GM12878 (cell line): ENCODE measurements at regions not wholly inside any gene's neighbourhood (a gene's known extent, or its start where the extent isn't known, plus 50 kb on each side); places are given as distances from the start of the nearest gene placed in this dataset.

Source experiments
- ATAC-seq: fragments of 200-7000 bp; cut with Tn5 transposase; 3 replicates; pipeline ENCODE4 v1.9.1; 2020; ENCODE audit warnings: mild to moderate bottlenecking, moderate library complexity
- BruUV-seq: library from RNA; stranded (reverse); fragments of 400-500 nt; replicated peaks from 2 replicates; lab custom pipeline; 2021; lab: Mats Ljungman, UMichigan
- CTCF ChIA-PET: fragments of 300-600 bp; sonication (Branson Sonifier 250); formaldehyde crosslinking; extraction: SDS; loops from one replicate; lab custom pipeline; 2021; ENCODE audit warnings: inconsistent platforms; lab: Yijun Ruan, JAX
- POLR2A ChIA-PET: fragments of 350-600 bp; formaldehyde crosslinking; extraction: SDS; loops from one replicate; lab custom pipeline; 2021; ENCODE audit warnings: inconsistent platforms; lab: Charles Lee
- RAD21 ChIA-PET: fragments of 300-600 bp; sonication (Branson Sonifier 250); formaldehyde crosslinking; loops from one replicate; lab custom pipeline; 2023; ENCODE audit warnings: antibody characterized with exemption; ENCODE audit not compliant: unreplicated experiment; lab: Charles Lee
- SMC1A ChIA-PET: fragments of 300-600 bp; sonication (Branson Sonifier 250); formaldehyde crosslinking; loops from one replicate; lab custom pipeline; 2023; ENCODE audit not compliant: unreplicated experiment, uncharacterized antibody; lab: Charles Lee
- DNase-seq: peaks from one replicate; pipeline ENCODE4 v3.0.0-alpha.2; 2011; ENCODE audit warnings: low read depth, low spot score
- FAIRE-seq: peaks from 3 replicates; lab custom pipeline; 2011; peaks lifted over from hg19 to GRCh38; lab: Jason Lieb, UNC
- H2AFZ ChIP-seq: 2 replicates; pipeline ENCODE4 v1.6.0; 2011; ENCODE audit warnings: low read depth, low read length, control low read depth; ENCODE audit not compliant: control insufficient read depth
- H3K27ac ChIP-seq: 2 replicates; pipeline ENCODE4 v1.5.1; 2011; ENCODE audit warnings: control low read depth; ENCODE audit not compliant: control insufficient read depth, insufficient read depth
- H3K27me3 ChIP-seq, 2 experiments: replicated peaks in 1 of 2; 2 replicates each; pipeline versions ENCODE4 v1.6.0 to v1.6.1; 2011; ENCODE audit warnings: low read length in 1 of 2; ENCODE audit not compliant: control insufficient read depth in 2 of 2, insufficient read depth in 2 of 2
- H3K36me3 ChIP-seq, 2 experiments: 2 replicates each; pipeline ENCODE4 v1.5.1; 2011; ENCODE audit warnings: low read length in 1 of 2; ENCODE audit not compliant: control insufficient read depth in 2 of 2, insufficient read depth in 2 of 2
- H3K4me1 ChIP-seq: 2 replicates; pipeline ENCODE4 v1.6.1; 2011; ENCODE audit warnings: mild to moderate bottlenecking, low read length, moderate library complexity, mixed read lengths; ENCODE audit not compliant: control insufficient read depth, insufficient read depth
- H3K4me2 ChIP-seq: 2 replicates; pipeline ENCODE4 v1.6.0; 2011; ENCODE audit warnings: control low read depth; ENCODE audit not compliant: control insufficient read depth, insufficient read depth
- H3K4me3 ChIP-seq: fragments of 200-600 bp; sonication (generic); 2 replicates; pipeline ENCODE4 v1.5.1; 2016
- H3K79me2 ChIP-seq: 2 replicates; pipeline ENCODE4 v1.6.0; 2011; ENCODE audit warnings: low read length; ENCODE audit not compliant: control insufficient read depth, insufficient read depth
- H3K9ac ChIP-seq: 2 replicates; pipeline ENCODE4 v1.8.0; 2011; ENCODE audit warnings: low read length, control low read depth, mixed read lengths; ENCODE audit not compliant: control insufficient read depth, insufficient read depth
- H3K9me3 ChIP-seq: replicated peaks from 3 replicates; pipeline ENCODE4 v1.5.1; 2011; ENCODE audit warnings: mild to moderate bottlenecking, low read length; ENCODE audit not compliant: control insufficient read depth, insufficient read depth
- H4K20me1 ChIP-seq: 2 replicates; pipeline ENCODE4 v1.6.0; 2011; ENCODE audit not compliant: control insufficient read depth, insufficient read depth
- ATF7 ChIP-seq: fragments of 450-650 bp; IDR thresholded peaks from 2 replicates; pipeline ENCODE4 v1.6.1; 2016; ENCODE audit warnings: low read depth, mild to moderate bottlenecking
- BRCA1 ChIP-seq: IDR thresholded peaks from 2 replicates; pipeline ENCODE4 v1.6.1; 2011; ENCODE audit warnings: low read depth, low read length, improper control_type of control experiment
- CBX3 ChIP-seq: fragments of 200-600 bp; sonication (generic); IDR thresholded peaks from 2 replicates; pipeline ENCODE4 v1.6.1; 2016; ENCODE audit warnings: low read depth, borderline replicate concordance
- CHD4 ChIP-seq: fragments of 200-600 bp; sonication (generic); IDR thresholded peaks from 2 replicates; pipeline ENCODE4 v1.6.1; 2016; ENCODE audit warnings: mild to moderate bottlenecking
- CUX1 ChIP-seq: IDR thresholded peaks from 2 replicates; pipeline ENCODE4 v1.6.1; 2012; ENCODE audit warnings: improper control_type of control experiment, low read depth, low read length; ENCODE audit not compliant: insufficient replicate concordance
- FOXK2 ChIP-seq: fragments of 450-650 bp; IDR thresholded peaks from 2 replicates; pipeline ENCODE4 v1.6.1; 2017; ENCODE audit warnings: mild to moderate bottlenecking, moderate library complexity
- IRF4 ChIP-seq: IDR thresholded peaks from 2 replicates; pipeline ENCODE4 v1.6.1; 2011; ENCODE audit warnings: low read depth, low read length
- PAX8 ChIP-seq: fragments of 450-650 bp; IDR thresholded peaks from 2 replicates; pipeline ENCODE4 v1.6.1; 2017; ENCODE audit warnings: mild to moderate bottlenecking, moderate library complexity
- SKIL ChIP-seq: fragments of 450-650 bp; IDR thresholded peaks from 2 replicates; pipeline ENCODE4 v1.6.1; 2017; ENCODE audit warnings: mild to moderate bottlenecking, low read depth, inconsistent platforms; ENCODE audit not compliant: poor library complexity, severe bottlenecking
- ZBTB33 ChIP-seq: fragments of 450-650 bp; IDR thresholded peaks from 2 replicates; pipeline ENCODE4 v1.6.1; 2017; ENCODE audit warnings: mild to moderate bottlenecking
- ZNF217 ChIP-seq: fragments of 450-650 bp; IDR thresholded peaks from 2 replicates; pipeline ENCODE4 v1.6.1; 2017; ENCODE audit warnings: antibody characterized with exemption, mild to moderate bottlenecking
- ZNF592 ChIP-seq: fragments of 450-650 bp; IDR thresholded peaks from 2 replicates; pipeline ENCODE4 v1.6.1; 2017; ENCODE audit warnings: mild to moderate bottlenecking, moderate library complexity
- WGBS: methylation state at CpG from one replicate; pipeline ENCODE4 v1.1.6; 2016; ENCODE audit warnings: low lambda C conversion rate; ENCODE audit not compliant: insufficient replicate concordance, insufficient coverage; ENCODE audit errors: missing lambda C conversion rate; 5-methylcytosine and 5-hydroxymethylcytosine counted together
- in situ Hi-C: fragments of 300-500 bp; cut with MboI; formaldehyde crosslinking; loops from 9 replicates; pipeline ENCODE4 v1.14.3; 2018; ENCODE audit warnings: mixed read lengths
- intact Hi-C: fragments of 100-400 bp; cut with micrococcal nuclease; formaldehyde crosslinking; loops from one replicate; pipeline ENCODE4 v1.14.2; 2022; ENCODE audit not compliant: unreplicated experiment

GRCh38 chr15:62275831-62276230 is 110.7 kb upstream of the C2CD4B start:
- SMC1A ChIA-PET, result no interaction called here
- Histone ChIP-seq H2AFZ (no peak overlapping the region), H3K4me1 (no peaks in the 10 kb centered on the region)
- RAD21 ChIA-PET, result interaction anchor here (1.1 kb wide), 1 partner anchor 22 kb away, joined by 3 read pairs; no protein-coding TSS in a partner anchor
- TF ChIP-seq FOXK2 (no peak), CHD4 (no peak), BRCA1 (no peak), CUX1 (no peak), IRF4 (no peak), SKIL (no peak), ZBTB33 (no peak), ZNF217 (no peak), ATF7 (no peak), ZNF592 (no peak), CBX3 (no peak), PAX8 (no peak)
- TF ChIP-seq, all 136 proteins: peak for 0
- ATAC-seq, result peak; percentile 36; the same call in 1 of the 3 replicates
- ChIA-PET POLR2A (no interaction called here), CTCF (no interaction called here)
- FAIRE-seq, result no peak
- Histone ChIP-seq H3K36me3 (no peaks in the 10 kb centered on the region), H3K9ac (no peak overlapping the region), H3K79me2 (no peaks in the 10 kb centered on the region), H3K27me3 (no peaks in the 10 kb centered on the region), H3K4me3 (no peak overlapping the region), H4K20me1 (no peaks in the 10 kb centered on the region), H3K27ac (no peak overlapping the region), H3K9me3 (no peaks in the 10 kb centered on the region), H3K4me2 (no peak overlapping the region)
- in situ Hi-C loops (no loop called here), intact Hi-C loops (no loop called here)
- DNase-seq, result no peak
- BruUV-seq, result no TSS peak
- 20% methylated on average over 7 of the region's 7 CpGs for WGBS
